ENCODE measurements at regions not wholly inside any gene's neighbourhood (a gene's known extent, or its start where the extent isn't known, plus 50 kb on each side); places are given as distances from the start of the nearest gene placed in this dataset.

- no peaks in the 10 kb centered on the region for H4K20me1 ChIP-seq (ENCODE audit: control insufficient read depth, insufficient read depth, low read depth, low read length)
- H3K36me3 ChIP-seq (ENCODE audit: control insufficient read depth, low read length): no peaks in the 10 kb centered on the region
- H3K27me3 ChIP-seq (ENCODE audit: control insufficient read depth, low read length): peaks cover 5% of the 10 kb centered on the region; the same call in 1 of the 2 replicates
- no peak overlapping the region for H3K4me2 ChIP-seq (ENCODE audit: low read length)
- TF ChIP-seq EZH2phosphoT487 (IDR thresholded peaks at IDR 0.05; ENCODE audit: borderline replicate concordance, low read length): no peak
- no peak for TF ChIP-seq CTCF (IDR thresholded peaks at IDR 0.05; ENCODE audit: low read depth, low read length, poor library complexity, severe bottlenecking)
- H3F3A ChIP-seq (ENCODE audit: control insufficient read depth, insufficient read depth): no peaks in the 10 kb centered on the region
- H3K27ac ChIP-seq (ENCODE audit: low read depth, low read length): no peak overlapping the region
- H3K9me2 ChIP-seq (replicated peaks; ENCODE audit: control insufficient read depth, low read length): no peaks in the 10 kb centered on the region
- H3K79me2 ChIP-seq (ENCODE audit: control insufficient read depth, low read length): no peaks in the 10 kb centered on the region
- H3K4me1 ChIP-seq (ENCODE audit: control insufficient read depth, low read length): no peaks in the 10 kb centered on the region
- H3K9me3 ChIP-seq (ENCODE audit: control insufficient read depth, insufficient read depth, low read length): no peaks in the 10 kb centered on the region
- H3K4me3 ChIP-seq (ENCODE audit: low read length): no peak overlapping the region
Observed at GRCh38 chr4:81883530-81884450, 412.1 kb upstream of the RASGEF1B start.

GRCh38 chr4:81883004-81883403 is 411.3 kb upstream of the RASGEF1B start:
- no peaks in the 10 kb centered on the region for H4K20me1 ChIP-seq (ENCODE audit: control insufficient read depth, insufficient read depth, low read depth, low read length)
- no peaks in the 10 kb centered on the region for H3K36me3 ChIP-seq (ENCODE audit: control insufficient read depth, low read length)
- no peak overlapping the region for H3K4me2 ChIP-seq (ENCODE audit: low read length)
- no peaks in the 10 kb centered on the region for H3K9me2 ChIP-seq (replicated peaks; ENCODE audit: control insufficient read depth, low read length)
- H3F3A ChIP-seq (ENCODE audit: control insufficient read depth, insufficient read depth): no peaks in the 10 kb centered on the region
- TF ChIP-seq CTCF (IDR thresholded peaks at IDR 0.05; ENCODE audit: low read depth, low read length, poor library complexity, severe bottlenecking) (no peak), EZH2phosphoT487 (IDR thresholded peaks at IDR 0.05; ENCODE audit: borderline replicate concordance, low read length) (no peak)
- no peak overlapping the region for H3K4me3 ChIP-seq (ENCODE audit: low read length)
- no peaks in the 10 kb centered on the region for H3K4me1 ChIP-seq (ENCODE audit: control insufficient read depth, low read length)
- no peak overlapping the region for H3K27ac ChIP-seq (ENCODE audit: low read depth, low read length)
- no peaks in the 10 kb centered on the region for H3K9me3 ChIP-seq (ENCODE audit: control insufficient read depth, insufficient read depth, low read length)
- H3K79me2 ChIP-seq (ENCODE audit: control insufficient read depth, low read length): no peaks in the 10 kb centered on the region
- peaks cover under 1% of the 10 kb centered on the region; the same call in 1 of the 2 replicates for H3K27me3 ChIP-seq (ENCODE audit: control insufficient read depth, low read length)

- Histone ChIP-seq H4K20me1 (ENCODE audit: control insufficient read depth, insufficient read depth, low read depth, low read length) (no peaks in the 10 kb centered on the region), H3K4me2 (ENCODE audit: low read length) (no peak overlapping the region), H3K36me3 (ENCODE audit: control insufficient read depth, low read length) (no peaks in the 10 kb centered on the region), H3K4me3 (ENCODE audit: low read length) (no peak overlapping the region), H3K4me1 (ENCODE audit: control insufficient read depth, low read length) (no peaks in the 10 kb centered on the region), H3K27ac (ENCODE audit: low read depth, low read length) (no peak overlapping the region), H3K9me2 (replicated peaks; ENCODE audit: control insufficient read depth, low read length) (no peaks in the 10 kb centered on the region), H3K27me3 (ENCODE audit: control insufficient read depth, low read length) (no peaks in the 10 kb centered on the region; the same call in 1 of the 2 replicates), H3K9me3 (ENCODE audit: control insufficient read depth, insufficient read depth, low read length) (no peaks in the 10 kb centered on the region), H3K79me2 (ENCODE audit: control insufficient read depth, low read length) (no peaks in the 10 kb centered on the region), H3F3A (ENCODE audit: control insufficient read depth, insufficient read depth) (no peaks in the 10 kb centered on the region)
- TF ChIP-seq EZH2phosphoT487 (IDR thresholded peaks at IDR 0.05; ENCODE audit: borderline replicate concordance, low read length): no peak
- no peak for TF ChIP-seq CTCF (IDR thresholded peaks at IDR 0.05; ENCODE audit: low read depth, low read length, poor library complexity, severe bottlenecking)
Observed at GRCh38 chr4:81881855-81882621, 410.3 kb upstream of the RASGEF1B start.

Measured in DOHH2 (cell line).